Dendritic cell treated with granulocyte-macrophage colony-stimulating factor and Interleukin-4, amounts not matched to agents 40 ng/mL and 50 ng/mL, for 4 days (primary cell): ENCODE measurements at regions not wholly inside any gene's neighbourhood (a gene's known extent, or its start where the extent isn't known, plus 50 kb on each side); places are given as distances from the start of the nearest gene placed in this dataset.
"Not testable (repeated sequence)": the region's sequence is repeated elsewhere in the genome, so short reads cannot be mapped to it uniquely, and the experiment has no call there.

ENCODE experiments used
- H3K27ac Mint-ChIP-seq: one replicate; pipeline ENCODE4 v1.8.0; 2022; ENCODE audit warnings: mild to moderate bottlenecking, mixed read lengths
- H3K27me3 Mint-ChIP-seq: one replicate; pipeline ENCODE4 v1.8.0; 2022; ENCODE audit warnings: mild to moderate bottlenecking, mixed read lengths
- H3K36me3 Mint-ChIP-seq: one replicate; pipeline ENCODE4 v1.8.0; 2022; ENCODE audit warnings: low read depth, mixed read lengths
- H3K4me1 Mint-ChIP-seq: one replicate; pipeline ENCODE4 v1.8.0; 2022; ENCODE audit warnings: low read depth, mixed read lengths
- H3K4me3 Mint-ChIP-seq: one replicate; pipeline ENCODE4 v1.8.0; 2022; ENCODE audit warnings: mild to moderate bottlenecking, moderate library complexity, mixed read lengths
- H3K9me3 Mint-ChIP-seq: one replicate; pipeline ENCODE4 v1.8.0; 2022; ENCODE audit warnings: mixed read lengths
- intact Hi-C: fragments of 100-400 bp; cut with micrococcal nuclease; formaldehyde crosslinking; loops from one replicate; pipeline ENCODE4 v1.15.0; 2022

DNA sequence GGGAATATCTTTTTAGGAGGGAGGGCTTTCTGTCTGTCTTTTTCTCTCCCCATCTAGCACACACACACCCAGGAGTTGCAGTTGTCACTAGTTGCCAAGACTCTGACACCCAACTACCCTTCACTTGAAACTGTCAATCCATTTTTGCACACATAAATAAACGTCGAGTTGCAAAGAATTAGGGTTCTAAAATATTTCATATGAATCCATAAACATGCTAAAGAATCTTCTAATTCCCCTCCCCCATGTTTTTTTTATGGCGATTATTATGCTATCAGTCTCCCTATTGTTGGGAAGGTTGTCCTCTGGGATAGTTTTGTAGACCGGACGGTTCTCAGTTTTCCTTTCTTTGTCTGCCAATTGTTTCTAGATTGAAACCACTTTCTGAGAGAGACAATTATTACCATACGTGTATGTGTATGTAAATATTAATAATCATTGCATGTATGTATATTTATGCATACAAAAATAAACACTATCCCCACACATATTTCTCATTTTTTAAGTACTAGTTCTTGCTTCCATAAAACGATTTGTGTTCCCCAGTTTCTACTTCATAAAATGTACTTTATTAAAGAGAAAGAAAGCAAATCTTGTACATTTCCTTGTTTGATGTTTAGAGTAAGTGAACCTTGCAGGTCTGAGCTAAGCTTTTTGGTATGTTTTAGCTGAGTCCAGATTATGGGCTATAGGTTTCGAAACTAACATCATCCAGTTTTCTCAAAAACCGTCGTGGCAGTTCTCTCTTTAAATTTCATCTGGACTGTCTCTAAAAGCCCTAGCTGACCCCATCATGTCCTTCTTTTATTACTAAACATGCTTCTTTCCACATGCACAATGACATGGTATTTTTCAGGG is 165.0 kb upstream of the MPDZ start:
- Mint-ChIP-seq H3K27ac (no peak overlapping the region), H3K27me3 (no peaks in the 10 kb centered on the region), H3K9me3 (no peaks in the 10 kb centered on the region), H3K4me3 (no peak overlapping the region), H3K36me3 (no peaks in the 10 kb centered on the region), H3K4me1 (no peaks in the 10 kb centered on the region)
- intact Hi-C loops: no loop called here

DNA sequence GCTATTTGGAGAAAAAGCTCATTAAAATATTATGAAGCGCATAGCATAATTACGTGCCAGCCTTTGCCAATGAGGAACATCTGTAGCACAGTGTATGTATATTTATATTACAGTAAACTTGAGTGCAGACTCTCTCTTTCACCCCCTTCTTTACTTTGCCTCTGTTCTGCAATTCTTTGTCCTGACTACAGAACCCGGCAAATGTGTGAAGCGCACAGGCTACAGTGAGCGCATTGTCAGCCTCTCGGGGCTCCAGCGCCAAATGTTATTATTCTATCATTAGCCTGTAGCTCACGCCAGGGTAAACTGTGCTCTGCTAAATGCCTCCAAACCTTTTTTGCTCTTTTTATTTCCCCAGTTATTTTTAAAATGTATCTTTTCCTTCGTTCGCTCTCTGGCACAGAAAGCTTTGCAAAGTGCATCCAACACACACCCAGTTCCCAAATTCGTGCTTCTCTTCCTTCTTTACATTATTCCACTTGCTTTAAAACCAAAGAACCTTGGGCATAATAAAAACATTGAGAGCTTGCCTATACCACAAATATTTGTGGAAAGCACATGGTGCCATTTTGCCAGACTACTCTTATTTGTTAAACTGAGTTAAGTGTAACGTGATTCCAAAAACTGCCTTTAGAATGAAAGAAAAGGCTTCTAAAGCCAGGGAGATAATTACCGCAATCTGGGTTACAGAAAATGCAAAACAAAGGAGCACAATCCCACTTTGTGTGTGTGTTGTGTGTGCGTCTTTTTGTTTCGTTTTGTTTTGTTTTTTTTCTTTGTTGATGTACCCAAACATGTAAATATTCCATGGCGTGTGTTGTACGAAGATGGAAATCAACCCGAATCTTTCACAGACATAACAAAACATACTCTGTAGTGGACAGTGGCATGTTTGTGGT is 164.1 kb upstream of the MPDZ start:
- no peaks in the 10 kb centered on the region for H3K36me3 Mint-ChIP-seq
- no peaks in the 10 kb centered on the region for H3K27me3 Mint-ChIP-seq
- no peak overlapping the region for H3K4me3 Mint-ChIP-seq
- no peaks in the 10 kb centered on the region for H3K4me1 Mint-ChIP-seq
- intact Hi-C loops: no loop called here
- H3K9me3 Mint-ChIP-seq: no peaks in the 10 kb centered on the region
- H3K27ac Mint-ChIP-seq: no peak overlapping the region

DNA sequence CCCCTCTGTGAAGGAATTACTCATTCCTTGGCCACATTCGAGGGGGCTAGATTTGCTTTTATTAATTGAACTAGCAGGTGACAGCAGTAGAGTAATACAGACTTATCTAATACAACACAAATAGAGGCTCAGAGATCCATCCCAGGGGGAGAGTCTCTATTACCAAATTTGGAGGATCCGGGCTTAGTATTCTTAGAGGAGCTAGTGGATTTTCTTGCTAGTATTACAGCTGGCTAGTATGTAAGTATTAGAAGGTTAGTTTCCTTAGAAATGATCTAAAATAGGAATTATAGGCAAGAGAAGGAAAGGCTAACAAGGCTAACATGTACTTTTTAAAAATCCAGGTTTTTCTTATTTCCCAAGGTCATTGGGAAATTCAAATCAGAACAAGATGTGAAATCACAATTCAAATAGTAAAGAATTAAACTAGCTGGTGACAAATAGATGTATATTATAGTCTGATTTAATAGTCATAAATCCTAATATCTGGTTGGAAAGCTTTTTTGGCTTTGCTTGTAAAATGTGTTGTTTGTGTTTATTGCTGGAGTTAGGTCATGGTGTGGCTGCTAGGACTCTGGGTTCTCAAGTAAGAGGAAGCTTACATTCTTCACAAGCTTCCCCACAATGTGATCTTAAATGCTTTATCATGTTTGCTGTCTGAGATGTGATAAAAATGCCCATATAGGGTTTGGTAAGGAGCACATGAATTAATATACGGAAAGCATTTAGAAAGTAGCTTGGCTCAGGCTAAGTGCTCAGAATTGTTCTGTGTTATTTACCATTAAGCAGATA is 160.4 kb upstream of the MPDZ start:
- Mint-ChIP-seq H3K9me3 (no peaks in the 10 kb centered on the region), H3K27me3 (no peaks in the 10 kb centered on the region)
- intact Hi-C loops: no loop called here

DNA sequence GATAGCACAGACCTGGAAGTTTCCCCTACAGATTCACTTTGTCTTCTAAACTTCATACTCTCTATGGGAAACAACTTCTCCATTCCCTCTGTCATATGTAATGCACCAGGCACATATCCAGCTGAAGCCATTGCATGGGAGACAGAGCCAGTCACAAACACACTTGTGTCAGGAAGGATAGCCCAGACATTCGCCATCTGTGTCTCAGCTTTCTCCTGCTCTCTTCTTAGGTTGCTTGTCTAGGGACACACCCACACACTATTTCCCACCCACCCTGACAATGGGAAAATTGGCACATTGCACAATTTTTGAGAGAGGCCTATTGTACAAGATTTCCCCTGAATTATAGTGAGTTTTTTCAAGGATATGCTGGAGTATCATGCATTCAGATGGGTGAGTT is 158.4 kb upstream of the MPDZ start:
- Mint-ChIP-seq H3K9me3 (no peaks in the 10 kb centered on the region), H3K4me3 (no peak overlapping the region), H3K27ac (no peak overlapping the region)

More for the DNA sequence above, 160.4 kb upstream of the MPDZ start:
- Mint-ChIP-seq H3K4me1 (no peaks in the 10 kb centered on the region), H3K4me3 (no peak overlapping the region), H3K36me3 (no peaks in the 10 kb centered on the region), H3K27ac (no peak overlapping the region)

GRCh38 chr9:13436591-13436990 is 157.1 kb upstream of the MPDZ start:
- no peak overlapping the region for H3K4me3 Mint-ChIP-seq
- no peaks in the 10 kb centered on the region for H3K9me3 Mint-ChIP-seq
- no peaks in the 10 kb centered on the region for H3K36me3 Mint-ChIP-seq
- H3K27me3 Mint-ChIP-seq: no peaks in the 10 kb centered on the region
- intact Hi-C loops: no loop called here
- H3K4me1 Mint-ChIP-seq: no peaks in the 10 kb centered on the region
- no peak overlapping the region for H3K27ac Mint-ChIP-seq

More for the DNA sequence above, 158.4 kb upstream of the MPDZ start:
- intact Hi-C loops: no loop called here
- no peaks in the 10 kb centered on the region for H3K4me1 Mint-ChIP-seq
- H3K36me3 Mint-ChIP-seq: no peaks in the 10 kb centered on the region
- no peaks in the 10 kb centered on the region for H3K27me3 Mint-ChIP-seq

GRCh38 chr9:13433453-13433852 is 154.0 kb upstream of the MPDZ start:
- intact Hi-C loops, H3K4me1 Mint-ChIP-seq, H3K36me3 Mint-ChIP-seq, H3K9me3 Mint-ChIP-seq, H3K27me3 Mint-ChIP-seq, H3K27ac Mint-ChIP-seq, H3K4me3 Mint-ChIP-seq: not testable (repeated sequence)

DNA sequence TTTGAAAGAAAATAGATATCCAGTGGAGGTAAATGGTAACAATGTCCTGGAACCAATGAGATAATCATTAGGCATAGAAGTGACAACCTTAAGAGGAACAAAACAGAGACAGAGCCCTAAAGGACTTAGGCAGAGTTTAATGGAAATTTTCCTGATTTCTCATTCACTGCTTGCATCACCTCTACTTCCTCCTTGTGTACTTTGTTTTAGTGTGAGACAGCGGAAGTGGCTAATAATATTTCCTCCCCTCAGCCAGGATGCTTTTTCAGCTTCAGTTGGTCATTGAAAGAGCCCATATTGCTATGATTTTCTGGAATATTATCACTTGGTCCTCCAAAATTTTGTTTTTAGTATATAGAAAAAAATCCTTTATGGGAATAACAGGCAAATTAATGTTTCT is 153.4 kb upstream of the MPDZ start:
- Mint-ChIP-seq H3K27ac (no peak overlapping the region), H3K27me3 (no peaks in the 10 kb centered on the region), H3K36me3 (no peaks in the 10 kb centered on the region), H3K4me3 (no peak overlapping the region), H3K9me3 (no peaks in the 10 kb centered on the region), H3K4me1 (no peaks in the 10 kb centered on the region)
- intact Hi-C loops: no loop called here

DNA sequence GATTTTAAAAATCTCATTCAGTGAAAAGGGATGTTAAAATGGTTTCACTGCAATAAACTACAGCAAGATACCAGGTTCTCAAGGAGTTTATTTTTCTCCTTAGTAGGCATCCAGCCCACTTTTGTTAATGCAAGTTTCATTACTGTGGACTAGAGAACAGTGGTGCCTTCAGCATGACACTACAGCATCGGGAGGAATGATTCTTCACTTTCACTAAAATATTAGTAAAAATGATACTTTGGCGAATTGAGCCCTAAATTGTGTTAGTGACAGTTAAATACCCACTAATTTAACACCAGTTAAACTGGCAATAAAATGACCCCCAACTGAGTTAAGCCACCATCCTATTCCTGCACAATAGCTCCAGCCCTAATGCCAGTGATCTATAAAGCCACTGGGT is 152.2 kb upstream of the MPDZ start:
- Mint-ChIP-seq H3K4me1 (no peaks in the 10 kb centered on the region), H3K27ac (no peak overlapping the region), H3K4me3 (no peak overlapping the region), H3K9me3 (no peaks in the 10 kb centered on the region), H3K27me3 (no peaks in the 10 kb centered on the region), H3K36me3 (no peaks in the 10 kb centered on the region)
- intact Hi-C loops: no loop called here

DNA sequence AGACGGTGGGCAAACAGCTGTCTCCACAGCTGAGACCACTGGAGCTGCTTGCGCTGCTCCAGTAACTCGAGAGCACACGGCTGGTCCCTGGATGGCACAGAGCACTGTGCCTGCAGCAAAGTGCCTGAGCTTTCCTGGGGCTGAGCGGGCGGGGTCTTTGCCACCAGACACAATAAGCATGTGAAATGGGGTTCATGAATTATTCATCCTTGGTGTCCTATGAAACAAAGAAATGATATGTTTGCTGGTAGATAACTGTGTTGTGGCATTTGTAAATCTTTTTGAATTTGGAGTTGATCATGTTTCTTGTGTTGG is 151.7 kb upstream of the MPDZ start:
- H3K4me3 Mint-ChIP-seq: no peak overlapping the region

GRCh38 chr9:13430368-13431221 is 151.1 kb upstream of the MPDZ start:
- H3K4me3 Mint-ChIP-seq: no peak overlapping the region
- H3K27ac Mint-ChIP-seq: no peak overlapping the region
- no peaks in the 10 kb centered on the region for H3K36me3 Mint-ChIP-seq
- intact Hi-C loops: no loop called here
- H3K27me3 Mint-ChIP-seq: no peaks in the 10 kb centered on the region
- no peaks in the 10 kb centered on the region for H3K9me3 Mint-ChIP-seq
- H3K4me1 Mint-ChIP-seq: no peaks in the 10 kb centered on the region

More for the DNA sequence above, 151.7 kb upstream of the MPDZ start:
- no peaks in the 10 kb centered on the region for H3K4me1 Mint-ChIP-seq
- no peak overlapping the region for H3K27ac Mint-ChIP-seq
- H3K27me3 Mint-ChIP-seq: no peaks in the 10 kb centered on the region
- intact Hi-C loops: no loop called here
- H3K36me3 Mint-ChIP-seq: no peaks in the 10 kb centered on the region
- H3K9me3 Mint-ChIP-seq: no peaks in the 10 kb centered on the region

- no peaks in the 10 kb centered on the region for H3K27me3 Mint-ChIP-seq
- H3K9me3 Mint-ChIP-seq: no peaks in the 10 kb centered on the region
- H3K36me3 Mint-ChIP-seq: no peaks in the 10 kb centered on the region
- H3K4me3 Mint-ChIP-seq: no peak overlapping the region
- no peak overlapping the region for H3K27ac Mint-ChIP-seq
- no peaks in the 10 kb centered on the region for H3K4me1 Mint-ChIP-seq
- intact Hi-C loops: loop anchor here (5.0 to 10.0 kb wide), 2 partner anchors 995 to 1338 kb away; no protein-coding TSS in a partner anchor
These were observed 150.1 kb upstream of the MPDZ start for GRCh38 chr9:13429301-13430190.

DNA sequence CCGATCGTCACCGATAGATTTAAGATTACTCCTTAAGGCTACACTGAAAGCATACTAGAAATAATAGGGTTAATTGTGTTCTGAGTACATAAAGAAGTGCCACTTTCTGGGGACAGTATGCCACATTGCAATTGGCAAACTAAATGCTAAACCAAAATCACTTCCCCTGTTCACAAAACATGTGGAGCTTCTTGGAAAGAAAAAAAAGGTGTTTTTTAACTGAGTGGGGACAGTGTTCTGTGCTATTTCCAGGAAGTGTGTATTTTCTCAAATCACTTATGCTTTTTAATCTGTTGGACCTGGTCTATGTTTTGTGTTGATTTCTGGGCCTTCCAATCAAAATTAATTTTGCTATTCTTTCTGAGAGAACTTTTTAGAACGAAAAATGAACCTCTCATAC is 149.3 kb upstream of the MPDZ start:
- intact Hi-C loops: loop anchor here (5.0 to 10.0 kb wide), 2 partner anchors 996 to 1339 kb away; no protein-coding TSS in a partner anchor
- Mint-ChIP-seq H3K4me1 (no peaks in the 10 kb centered on the region), H3K27ac (no peak overlapping the region), H3K27me3 (no peaks in the 10 kb centered on the region), H3K9me3 (no peaks in the 10 kb centered on the region), H3K4me3 (no peak overlapping the region), H3K36me3 (no peaks in the 10 kb centered on the region)
